Keratinocyte (primary cell): ENCODE measurements at regions not wholly inside any gene's neighbourhood (a gene's known extent, or its start where the extent isn't known, plus 50 kb on each side); places are given as distances from the start of the nearest gene placed in this dataset.

Source experiments
- DNase-seq: peaks from one replicate; pipeline ENCODE4 v3.0.0-alpha.2; 2011; ENCODE audit warnings: low read depth, missing footprints, low spot score
- FAIRE-seq: peaks from 2 replicates; lab custom pipeline; 2011; peaks lifted over from hg19 to GRCh38; lab: Jason Lieb, UNC
- H2AFZ ChIP-seq: 2 replicates; pipeline ENCODE4 v1.6.0; 2012; ENCODE audit warnings: low read length, control low read depth, inconsistent platforms; ENCODE audit not compliant: control insufficient read depth
- H3K27ac ChIP-seq: 2 replicates; pipeline ENCODE4 v1.5.1; 2011; ENCODE audit warnings: low read length; ENCODE audit not compliant: control insufficient read depth, insufficient read depth
- H3K27me3 ChIP-seq: 3 replicates; pipeline ENCODE4 v1.6.0; 2011; ENCODE audit warnings: low read length; ENCODE audit not compliant: control insufficient read depth, insufficient read depth; ENCODE audit errors: extremely low read depth
- H3K36me3 ChIP-seq, 2 experiments: 2 replicates in 1 of 2; 3 replicates in 1 of 2; pipeline ENCODE4 v1.5.1; 2011; ENCODE audit warnings: low read length in 2 of 2, mild to moderate bottlenecking in 1 of 2; ENCODE audit not compliant: control insufficient read depth in 2 of 2, insufficient read depth in 2 of 2; ENCODE audit errors: extremely low read depth in 1 of 2
- H3K4me1 ChIP-seq: 3 replicates; pipeline ENCODE4 v1.5.1; 2011; ENCODE audit warnings: low read length; ENCODE audit not compliant: control insufficient read depth, insufficient read depth; ENCODE audit errors: extremely low read depth
- H3K4me2 ChIP-seq: 3 replicates; pipeline ENCODE4 v1.6.0; 2011; ENCODE audit warnings: low read depth, low read length; ENCODE audit not compliant: control insufficient read depth, insufficient read depth; ENCODE audit errors: extremely low read depth
- H3K4me3 ChIP-seq, 3 experiments: fragments of 200-600 bp in 1 of 3; sonication (generic) in 1 of 3; 2 replicates in 2 of 3; 3 replicates in 1 of 3; pipeline ENCODE4 v1.5.1; 2011 to 2016; ENCODE audit warnings: low read length in 3 of 3, mild to moderate bottlenecking in 3 of 3, control low read depth in 2 of 3, inconsistent platforms in 1 of 3, low read depth in 1 of 3, mixed read lengths in 1 of 3, mixed run types in 1 of 3, moderate library complexity in 1 of 3; ENCODE audit not compliant: control insufficient read depth in 2 of 3, insufficient read depth in 2 of 3; ENCODE audit errors: extremely low read depth in 1 of 3
- H3K79me2 ChIP-seq: 2 replicates; pipeline ENCODE4 v1.6.0; 2012; ENCODE audit warnings: low read length; ENCODE audit not compliant: control insufficient read depth, insufficient read depth
- H3K9ac ChIP-seq: 3 replicates; pipeline ENCODE4 v1.6.0; 2011; ENCODE audit warnings: low read length; ENCODE audit not compliant: control insufficient read depth, insufficient read depth; ENCODE audit errors: extremely low read depth
- H3K9me1 ChIP-seq: 3 replicates; pipeline ENCODE4 v1.6.0; 2011; ENCODE audit warnings: low read length; ENCODE audit not compliant: control insufficient read depth, insufficient read depth; ENCODE audit errors: extremely low read depth
- H3K9me3 ChIP-seq: 2 replicates; pipeline ENCODE4 v1.5.1; 2012; ENCODE audit warnings: low read depth, low read length; ENCODE audit not compliant: control insufficient read depth
- H4K20me1 ChIP-seq: 3 replicates; pipeline ENCODE4 v1.6.0; 2011; ENCODE audit warnings: low read length; ENCODE audit not compliant: control insufficient read depth, insufficient read depth; ENCODE audit errors: extremely low read depth
- EZH2 ChIP-seq: IDR thresholded peaks from one replicate; pipeline ENCODE4 v1.6.1; 2012; ENCODE audit warnings: inconsistent platforms, mild to moderate bottlenecking, low read length, moderate library complexity
- dilution Hi-C: fragments of 300-500 bp; cut with MboI; formaldehyde crosslinking; loops from one replicate; pipeline ENCODE4 v1.7.0; 2020; ENCODE audit warnings: low sequenced_read_pairs; ENCODE audit not compliant: extremely low pct_ligation_motif_present
- TF ChIP-seq, protein P1 (sequence below), 3 experiments: IDR thresholded peaks in 1 of 3; conservative IDR thresholded peaks in 1 of 3; optimal IDR thresholded peaks in 1 of 3; 2 replicates in 2 of 3; 3 replicates in 1 of 3; pipeline versions ENCODE3 to v1.5.1; 2011; ENCODE audit warnings: low read length in 3 of 3, mild to moderate bottlenecking in 3 of 3, moderate library complexity in 2 of 3, control low read depth in 1 of 3, inconsistent platforms in 1 of 3; ENCODE audit not compliant: insufficient read depth in 2 of 3; ENCODE audit errors: extremely low read depth in 1 of 3

DNA sequence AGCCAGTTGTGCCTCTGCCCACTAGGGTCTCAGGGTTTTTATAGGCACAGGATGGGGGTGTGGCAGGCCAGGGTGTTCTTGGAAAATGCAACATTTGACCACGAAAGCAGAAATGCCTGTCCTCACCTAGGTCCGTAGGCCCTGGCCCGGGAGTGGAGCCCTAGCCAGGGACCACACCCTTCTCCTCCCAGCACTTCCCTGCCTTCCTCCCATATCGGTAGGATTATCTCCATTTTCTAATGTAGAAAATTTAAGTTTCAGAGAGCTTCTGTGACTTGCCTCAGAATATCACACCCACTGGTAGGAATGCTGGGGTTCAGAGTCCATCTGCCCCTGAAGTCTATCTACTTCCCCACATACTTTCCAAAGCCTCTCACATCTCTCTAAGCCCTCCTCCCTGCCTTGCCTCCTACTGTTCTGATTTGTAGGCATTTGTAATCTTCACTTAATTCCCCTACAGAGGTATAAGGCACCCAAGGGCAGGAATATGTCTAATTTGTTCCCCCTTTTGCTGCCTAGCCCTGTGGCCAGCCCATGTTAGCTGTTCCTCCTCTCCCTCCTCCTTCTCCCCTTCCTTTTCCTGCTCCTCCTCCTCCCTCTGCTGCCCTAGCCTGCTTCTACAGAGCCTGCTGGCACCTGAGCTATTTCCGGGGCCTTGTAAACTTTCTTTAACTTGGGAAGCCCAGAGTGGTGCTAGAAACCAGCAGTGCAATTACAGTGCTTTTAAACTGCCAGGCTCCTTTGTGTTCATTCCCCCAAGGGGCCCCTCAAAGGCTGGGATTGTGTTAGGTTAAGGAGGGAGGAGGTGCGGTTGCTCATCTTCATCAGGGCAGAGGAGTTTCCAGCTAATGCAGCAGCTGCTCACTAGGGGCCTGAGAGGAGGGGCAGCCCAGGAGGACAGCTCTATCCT lies 71.1 kb downstream of the MRPL46 start:
- dilution Hi-C loops, result no loop called here
- Histone ChIP-seq H3K27ac (no peak overlapping the region), H3K9me3 (no peaks in the 10 kb centered on the region), H2AFZ (no peak overlapping the region), H3K4me3 (no peak overlapping the region), H3K79me2 (no peaks in the 10 kb centered on the region), H3K9ac (no peak overlapping the region), H3K36me3 (no peaks in the 10 kb centered on the region), H4K20me1 (no peaks in the 10 kb centered on the region), H3K9me1 (no peaks in the 10 kb centered on the region), H3K27me3 (no peaks in the 10 kb centered on the region), H3K4me1 (no peaks in the 10 kb centered on the region), H3K4me2 (no peak overlapping the region)
- TF ChIP-seq, protein P1, sequence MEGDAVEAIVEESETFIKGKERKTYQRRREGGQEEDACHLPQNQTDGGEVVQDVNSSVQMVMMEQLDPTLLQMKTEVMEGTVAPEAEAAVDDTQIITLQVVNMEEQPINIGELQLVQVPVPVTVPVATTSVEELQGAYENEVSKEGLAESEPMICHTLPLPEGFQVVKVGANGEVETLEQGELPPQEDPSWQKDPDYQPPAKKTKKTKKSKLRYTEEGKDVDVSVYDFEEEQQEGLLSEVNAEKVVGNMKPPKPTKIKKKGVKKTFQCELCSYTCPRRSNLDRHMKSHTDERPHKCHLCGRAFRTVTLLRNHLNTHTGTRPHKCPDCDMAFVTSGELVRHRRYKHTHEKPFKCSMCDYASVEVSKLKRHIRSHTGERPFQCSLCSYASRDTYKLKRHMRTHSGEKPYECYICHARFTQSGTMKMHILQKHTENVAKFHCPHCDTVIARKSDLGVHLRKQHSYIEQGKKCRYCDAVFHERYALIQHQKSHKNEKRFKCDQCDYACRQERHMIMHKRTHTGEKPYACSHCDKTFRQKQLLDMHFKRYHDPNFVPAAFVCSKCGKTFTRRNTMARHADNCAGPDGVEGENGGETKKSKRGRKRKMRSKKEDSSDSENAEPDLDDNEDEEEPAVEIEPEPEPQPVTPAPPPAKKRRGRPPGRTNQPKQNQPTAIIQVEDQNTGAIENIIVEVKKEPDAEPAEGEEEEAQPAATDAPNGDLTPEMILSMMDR (optimal IDR thresholded peaks at IDR 0.05 in 1 of 3, IDR thresholded peaks at IDR 0.05 in 1 of 3, conservative IDR thresholded peaks at IDR 0.05 in 1 of 3; ENCODE audit: extremely low read depth in 1 of 3, insufficient read depth in 2 of 3, low read length in 3 of 3), result no peak
- TF ChIP-seq EZH2, result no peak
- DNase-seq (no peak), FAIRE-seq (no peak)

DNA sequence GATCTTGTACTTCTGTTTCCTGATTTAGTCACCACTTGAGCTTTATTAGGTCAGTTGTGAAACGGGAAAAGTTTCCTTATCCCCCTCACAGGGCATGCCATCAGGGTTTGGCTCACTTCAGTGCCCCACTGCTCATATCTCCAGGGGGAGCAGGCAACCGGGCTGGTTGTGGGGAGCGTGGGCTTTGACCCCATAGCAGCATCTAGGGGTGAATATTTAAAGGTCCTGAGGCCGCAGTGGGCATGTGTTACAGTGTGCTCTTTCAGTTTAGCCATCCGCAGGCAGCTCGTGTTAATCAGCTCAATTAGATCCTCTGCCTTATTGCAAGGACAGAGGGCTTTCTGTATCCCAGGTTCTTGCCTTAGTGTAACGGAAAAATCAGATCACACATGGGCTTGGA lies 71.9 kb downstream of the MRPL46 start:
- no peak overlapping the region for H3K27ac ChIP-seq
- H3K27me3 ChIP-seq, result no peaks in the 10 kb centered on the region
- no peak overlapping the region for H2AFZ ChIP-seq
- no peak overlapping the region for H3K4me3 ChIP-seq
- dilution Hi-C loops, result no loop called here
- no peaks in the 10 kb centered on the region for H3K79me2 ChIP-seq
- no peaks in the 10 kb centered on the region for H4K20me1 ChIP-seq
- DNase-seq, result no peak
- H3K9ac ChIP-seq, result no peak overlapping the region
- H3K9me1 ChIP-seq, result no peaks in the 10 kb centered on the region
- no peaks in the 10 kb centered on the region for H3K36me3 ChIP-seq
- TF ChIP-seq EZH2, result no peak
- TF ChIP-seq, protein P1 (optimal IDR thresholded peaks at IDR 0.05 in 1 of 3, IDR thresholded peaks at IDR 0.05 in 1 of 3, conservative IDR thresholded peaks at IDR 0.05 in 1 of 3; ENCODE audit: extremely low read depth in 1 of 3, insufficient read depth in 2 of 3, low read length in 3 of 3), result no peak
- FAIRE-seq, result no peak
- H3K4me1 ChIP-seq, result no peaks in the 10 kb centered on the region
- H3K4me2 ChIP-seq, result no peak overlapping the region
- no peaks in the 10 kb centered on the region for H3K9me3 ChIP-seq
